HAP-1 (cell line): ENCODE measurements at regions not wholly inside any gene's neighbourhood (a gene's known extent, or its start where the extent isn't known, plus 50 kb on each side); places are given as distances from the start of the nearest gene placed in this dataset.

Experiments
- DNase-seq, 2 experiments: peaks; one replicate each; pipeline ENCODE4 v3.0.0-alpha.2; 2016 to 2020; ENCODE audit warnings: low spot score in 2 of 2
- H3K27me3 ChIP-seq: fragments of 250-450 bp; sonication (Bioruptor Pico); 2 replicates; pipeline ENCODE4 v1.5.1; 2020; ENCODE audit warnings: low read depth, mild to moderate bottlenecking, moderate library complexity
- H3K36me3 ChIP-seq: fragments of 250-450 bp; sonication (Bioruptor Pico); replicated peaks from 2 replicates; pipeline ENCODE4 v1.5.1; 2020; ENCODE audit warnings: mild to moderate bottlenecking
- H3K4me1 ChIP-seq: fragments of 250-450 bp; sonication (Bioruptor Pico); 2 replicates; pipeline ENCODE4 v1.5.1; 2020; ENCODE audit warnings: mild to moderate bottlenecking
- H3K4me3 ChIP-seq: fragments of 250-450 bp; sonication (Bioruptor Pico); 2 replicates; pipeline ENCODE4 v1.5.1; 2020; ENCODE audit warnings: mild to moderate bottlenecking, moderate library complexity
- H3K9me3 ChIP-seq: fragments of 250-450 bp; sonication (Bioruptor Pico); 2 replicates; pipeline ENCODE4 v1.5.1; 2020; ENCODE audit warnings: mild to moderate bottlenecking, moderate library complexity
- in situ Hi-C: fragments of 300-500 bp; cut with MboI; formaldehyde crosslinking; loops from 3 replicates; pipeline ENCODE4 v1.14.3; 2020; ENCODE audit warnings: low sequenced_read_pairs, inconsistent platforms, mixed read lengths

DNA sequence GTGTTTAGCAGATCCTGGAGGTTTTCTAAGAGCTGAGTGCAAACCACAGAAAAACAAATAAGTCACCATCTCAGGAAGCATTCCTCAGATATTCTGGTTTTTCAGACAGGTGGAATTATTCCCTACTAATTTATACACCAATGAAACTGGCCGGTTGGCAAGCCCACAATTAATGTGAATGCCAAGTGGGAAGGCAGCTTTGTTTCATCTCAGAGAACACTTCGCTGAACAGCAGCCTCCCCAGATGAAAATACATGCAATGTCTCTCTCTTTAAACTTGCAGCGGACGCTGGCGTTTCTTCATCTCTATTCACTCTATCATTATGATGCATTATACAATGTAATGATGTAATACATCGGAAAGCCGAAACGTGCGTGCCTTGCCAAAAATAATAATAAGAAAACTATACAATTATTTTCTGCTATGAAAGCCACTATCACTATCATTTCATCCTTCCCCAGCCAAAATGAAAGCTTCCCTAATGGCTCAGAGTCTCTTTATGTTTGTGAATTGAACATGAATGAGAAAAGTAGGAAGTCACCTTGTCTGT is 649.4 kb downstream of the BCL11A start:
- Histone ChIP-seq H3K9me3 (no peaks in the 10 kb centered on the region), H3K4me1 (no peaks in the 10 kb centered on the region), H3K4me3 (no peak overlapping the region), H3K36me3 (no peaks in the 10 kb centered on the region), H3K27me3 (0 out of 2 replicates have a peak, but pooled peaks cover 2% of the 10 kb centered on the region)
- in situ Hi-C loops: no loop called here
- DNase-seq: no peak

DNA sequence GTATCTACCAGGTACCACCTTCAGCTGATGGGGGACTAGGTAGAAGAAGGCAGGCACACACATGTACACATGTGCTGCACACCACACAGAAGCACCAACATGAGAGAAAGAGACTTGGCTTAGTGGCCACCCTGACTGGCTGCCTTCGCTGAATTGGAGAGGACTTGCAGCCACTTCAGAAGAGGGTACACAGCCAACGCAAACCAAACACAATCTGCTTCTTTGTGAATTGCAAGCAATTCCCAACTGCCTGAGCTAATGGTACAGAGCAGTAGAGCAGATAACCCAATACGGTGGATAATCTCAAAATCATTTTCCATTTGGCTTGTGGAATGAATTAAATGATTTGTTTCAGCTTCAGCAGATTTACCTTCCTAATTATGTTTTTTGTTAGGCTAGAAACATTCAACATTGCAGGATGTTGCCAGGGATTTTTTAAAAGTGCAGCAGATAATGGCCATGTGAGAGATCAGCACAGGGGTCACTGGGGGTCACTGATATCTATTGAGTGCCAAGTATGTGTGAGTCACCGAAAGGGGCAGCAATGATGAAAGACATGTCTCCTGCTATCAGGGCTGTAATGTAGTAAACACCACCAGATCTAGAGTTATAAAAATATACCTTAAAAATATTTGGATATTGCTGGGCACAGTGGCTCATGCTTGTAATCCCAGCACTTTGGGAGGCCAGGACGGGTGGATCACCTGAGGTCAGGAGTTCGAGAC is 652.6 kb downstream of the BCL11A start:
- no peaks in the 10 kb centered on the region for H3K4me1 ChIP-seq
- no peaks in the 10 kb centered on the region for H3K36me3 ChIP-seq
- H3K9me3 ChIP-seq: no peaks in the 10 kb centered on the region
- H3K27me3 ChIP-seq: 0 out of 2 replicates have a peak, but pooled peaks cover 2% of the 10 kb centered on the region
- in situ Hi-C loops: no loop called here
- no peak for DNase-seq
- H3K4me3 ChIP-seq: no peak overlapping the region

DNA sequence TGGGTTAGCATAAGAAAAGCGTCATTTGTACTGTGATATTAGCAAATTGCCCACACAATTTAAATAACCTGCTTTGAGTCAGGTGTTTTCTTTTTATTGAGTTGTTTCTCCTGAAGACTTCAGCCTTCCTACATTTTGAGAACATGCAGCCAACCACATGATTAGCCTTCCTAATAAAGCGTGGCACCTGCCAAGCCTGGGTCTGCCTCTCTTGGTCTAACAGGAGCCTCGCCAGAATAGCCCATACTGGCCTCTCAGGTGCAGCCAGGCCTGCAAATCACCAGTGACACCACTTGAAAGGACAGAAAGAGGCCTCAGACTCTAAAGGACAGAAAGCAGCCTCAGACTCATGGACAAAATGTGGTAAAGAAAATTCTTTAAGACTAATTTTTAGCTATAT is 653.8 kb downstream of the BCL11A start:
- Histone ChIP-seq H3K4me3 (no peak overlapping the region), H3K27me3 (0 out of 2 replicates have a peak, but pooled peaks cover 2% of the 10 kb centered on the region), H3K4me1 (no peaks in the 10 kb centered on the region), H3K9me3 (no peaks in the 10 kb centered on the region), H3K36me3 (no peaks in the 10 kb centered on the region)
- in situ Hi-C loops: no loop called here
- no peak for DNase-seq

DNA sequence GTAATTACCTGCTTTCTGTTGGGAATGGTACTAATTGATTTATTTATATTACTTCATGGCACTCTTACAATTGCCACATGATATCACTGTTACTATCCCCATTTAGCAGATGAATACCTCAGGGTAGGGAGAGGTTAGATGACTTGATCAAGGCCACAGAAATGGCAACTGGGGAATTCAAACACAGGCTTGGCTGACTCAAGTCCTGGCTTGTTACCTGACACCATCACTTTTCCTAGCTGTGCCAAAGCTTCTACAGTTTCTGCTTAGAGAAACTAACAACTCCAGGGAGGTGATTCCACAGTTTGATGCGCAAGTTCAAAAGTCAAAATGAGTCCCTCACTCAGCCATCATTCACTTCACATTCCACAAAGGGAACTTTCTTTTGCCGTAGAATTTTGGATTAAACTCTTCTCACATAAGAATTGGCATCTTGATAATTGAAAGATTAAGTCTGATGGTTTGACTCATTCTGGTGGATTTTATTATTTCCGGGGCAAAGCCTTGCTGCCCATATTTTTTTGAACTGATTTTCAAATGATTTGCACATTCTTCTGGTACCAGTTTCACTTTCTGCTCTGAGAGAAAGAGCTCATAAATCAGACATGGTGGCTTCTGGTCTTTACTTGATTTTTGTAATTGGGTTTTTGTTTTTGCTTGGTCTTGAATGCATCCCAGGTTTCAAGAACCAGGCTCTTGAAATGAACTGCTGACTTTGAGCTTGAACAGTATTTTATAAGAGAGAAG is 656.8 kb downstream of the BCL11A start:
- in situ Hi-C loops: no loop called here
- no peaks in the 10 kb centered on the region for H3K9me3 ChIP-seq
- no peaks in the 10 kb centered on the region for H3K4me1 ChIP-seq
- H3K27me3 ChIP-seq: no peaks in the 10 kb centered on the region
- H3K36me3 ChIP-seq: no peaks in the 10 kb centered on the region
- no peak overlapping the region for H3K4me3 ChIP-seq
- DNase-seq: no peak

DNA sequence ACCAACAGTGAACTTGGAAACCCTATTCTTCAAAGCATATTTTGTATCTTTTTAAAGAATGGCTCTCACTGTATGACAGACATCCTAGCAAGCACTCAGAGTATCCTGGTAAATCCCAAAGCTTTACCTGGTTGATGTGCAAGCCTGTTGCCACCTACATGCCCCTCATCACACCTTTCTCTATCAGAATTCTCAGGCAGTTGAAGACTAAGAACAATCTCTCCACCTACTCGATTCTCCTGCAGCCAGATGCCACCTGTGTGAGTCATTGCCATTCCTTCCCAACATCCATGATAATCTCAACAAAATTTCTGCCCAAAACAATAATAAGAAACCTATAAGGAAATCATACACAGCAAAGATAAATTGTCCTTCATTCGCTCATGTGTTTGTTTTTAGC is 659.8 kb downstream of the BCL11A start:
- DNase-seq: no peak
- H3K4me1 ChIP-seq: no peaks in the 10 kb centered on the region
- no peaks in the 10 kb centered on the region for H3K27me3 ChIP-seq
- in situ Hi-C loops: no loop called here
- H3K36me3 ChIP-seq: no peaks in the 10 kb centered on the region
- H3K9me3 ChIP-seq: no peaks in the 10 kb centered on the region
- H3K4me3 ChIP-seq: no peak overlapping the region

DNA sequence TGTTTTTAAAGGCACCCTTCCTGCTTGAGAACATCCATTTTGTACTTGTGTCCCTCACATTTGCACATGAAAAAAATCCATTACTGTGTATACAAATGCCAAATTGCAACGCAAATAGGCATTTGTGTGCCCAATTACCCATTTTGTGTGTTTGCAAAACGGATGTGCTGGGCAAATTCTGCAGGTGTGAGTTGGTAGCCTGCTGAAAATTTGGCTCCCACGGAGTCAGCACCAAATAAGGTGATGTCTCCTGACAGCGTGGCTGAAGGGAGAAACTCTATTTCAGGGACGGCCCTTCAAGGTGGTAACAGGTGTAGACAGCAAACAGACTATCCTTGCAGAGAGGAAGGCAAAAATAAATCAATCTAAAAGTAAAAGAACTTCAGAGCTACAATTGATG is 661.1 kb downstream of the BCL11A start:
- Histone ChIP-seq H3K36me3 (no peaks in the 10 kb centered on the region), H3K4me3 (no peak overlapping the region), H3K27me3 (no peaks in the 10 kb centered on the region), H3K4me1 (no peaks in the 10 kb centered on the region), H3K9me3 (no peaks in the 10 kb centered on the region)
- no peak for DNase-seq
- in situ Hi-C loops: no loop called here

DNA sequence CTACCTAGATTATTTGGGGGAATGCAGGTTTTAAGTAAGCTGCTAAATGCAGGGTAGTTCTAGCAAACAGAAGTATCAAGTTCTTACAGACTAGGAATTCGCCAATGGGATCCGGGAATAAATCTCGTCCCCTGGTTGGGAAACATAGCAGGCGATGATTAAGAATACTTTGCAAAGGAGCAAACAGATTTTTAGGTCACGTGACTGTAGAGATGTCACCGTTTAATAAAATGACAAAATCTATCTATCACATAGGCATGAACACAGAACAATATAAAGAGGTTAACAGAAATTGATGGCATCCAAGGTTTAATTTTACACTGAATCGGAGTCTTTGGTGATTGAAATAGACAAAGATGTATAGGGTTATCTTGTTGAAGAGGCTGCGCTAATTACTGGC is 664.1 kb downstream of the BCL11A start:
- no peaks in the 10 kb centered on the region for H3K36me3 ChIP-seq
- no peaks in the 10 kb centered on the region for H3K27me3 ChIP-seq
- DNase-seq: no peak
- H3K4me3 ChIP-seq: no peak overlapping the region
- in situ Hi-C loops: no loop called here
- H3K4me1 ChIP-seq: no peaks in the 10 kb centered on the region
- H3K9me3 ChIP-seq: no peaks in the 10 kb centered on the region

DNA sequence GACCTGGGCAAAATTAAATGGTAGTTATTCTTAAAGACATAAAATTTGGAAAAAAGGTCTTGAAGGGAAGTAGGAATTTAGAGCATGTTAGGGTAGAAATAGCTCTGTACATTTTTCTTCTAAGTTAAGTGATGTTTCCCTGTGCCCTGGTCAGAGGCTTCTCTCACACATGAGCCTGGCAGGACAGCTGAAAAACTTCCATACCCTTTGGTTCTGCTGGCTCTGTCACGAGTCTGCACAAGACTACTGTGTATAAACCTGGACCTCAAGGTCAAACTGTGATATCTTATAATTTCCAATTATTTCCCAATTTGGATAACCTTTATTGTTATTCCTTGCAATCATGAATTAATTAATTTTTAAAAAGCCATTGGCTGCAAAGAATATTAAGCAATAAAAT is 664.7 kb downstream of the BCL11A start:
- H3K36me3 ChIP-seq: no peaks in the 10 kb centered on the region
- H3K27me3 ChIP-seq: no peaks in the 10 kb centered on the region
- no peaks in the 10 kb centered on the region for H3K9me3 ChIP-seq
- H3K4me1 ChIP-seq: no peaks in the 10 kb centered on the region
- in situ Hi-C loops: no loop called here
- no peak for DNase-seq
- H3K4me3 ChIP-seq: no peak overlapping the region

DNA sequence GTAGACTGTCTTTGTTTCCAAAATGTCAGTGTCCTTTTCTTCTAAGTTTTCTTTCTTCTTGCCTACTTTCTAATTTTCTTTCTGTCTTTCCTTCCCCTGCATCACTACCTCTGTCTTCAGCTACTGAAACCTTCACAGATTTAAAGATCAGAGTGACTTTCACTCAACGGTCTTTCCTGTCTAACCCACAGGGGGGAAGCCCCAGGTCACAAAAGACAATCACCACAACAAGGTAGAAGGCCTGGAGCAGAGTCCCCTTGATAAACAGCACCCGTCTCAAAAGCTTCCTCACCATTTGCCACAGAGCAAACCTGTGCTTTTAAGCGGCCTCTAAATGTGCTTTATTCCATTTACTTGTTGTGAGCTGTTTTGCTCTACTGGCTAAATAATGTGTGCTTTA is 665.4 kb downstream of the BCL11A start:
- H3K4me1 ChIP-seq: no peaks in the 10 kb centered on the region
- no peaks in the 10 kb centered on the region for H3K27me3 ChIP-seq
- no peak for DNase-seq
- H3K36me3 ChIP-seq: no peaks in the 10 kb centered on the region
- no peak overlapping the region for H3K4me3 ChIP-seq
- in situ Hi-C loops: no loop called here
- H3K9me3 ChIP-seq: no peaks in the 10 kb centered on the region

DNA sequence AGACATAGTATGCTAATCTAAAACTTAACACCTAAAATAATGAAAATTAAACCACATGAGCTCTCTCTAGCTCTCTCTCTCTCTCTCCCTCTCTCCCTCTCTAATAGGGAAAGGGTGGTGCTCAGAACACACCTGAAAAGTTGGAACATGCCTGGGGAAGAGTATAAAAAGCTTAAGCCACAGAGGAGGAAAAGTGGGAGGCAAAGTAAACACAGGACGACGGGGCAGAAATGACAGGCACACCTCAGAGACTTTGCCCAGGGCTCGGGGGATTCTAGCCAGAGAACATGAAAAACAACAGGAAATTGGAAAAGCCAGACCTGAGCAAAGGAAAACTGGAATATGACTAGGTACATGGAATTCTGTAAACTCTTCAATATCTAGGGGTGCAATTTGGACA is 666.1 kb downstream of the BCL11A start:
- Histone ChIP-seq H3K9me3 (no peaks in the 10 kb centered on the region), H3K27me3 (no peaks in the 10 kb centered on the region), H3K4me3 (no peak overlapping the region), H3K36me3 (no peaks in the 10 kb centered on the region), H3K4me1 (no peaks in the 10 kb centered on the region)
- in situ Hi-C loops: no loop called here
- DNase-seq: no peak

DNA sequence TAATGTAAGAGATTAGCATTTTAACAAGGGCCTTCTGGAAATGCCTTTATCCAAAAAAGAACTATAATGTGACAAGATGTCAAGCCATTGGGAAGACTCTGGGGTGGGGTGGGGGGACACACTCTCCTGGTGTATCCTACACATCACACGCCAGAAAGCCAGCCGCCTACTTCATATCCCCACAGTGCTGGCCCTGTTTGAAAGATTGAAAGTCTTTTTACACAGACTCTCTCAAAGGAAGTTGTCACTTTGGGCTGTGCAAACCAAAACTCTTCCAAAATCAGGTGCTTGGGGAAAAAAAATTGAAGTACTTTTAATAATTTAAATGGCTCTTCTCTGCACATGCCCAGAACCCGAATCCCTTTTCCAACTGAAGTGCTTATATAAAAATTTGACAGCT is 666.7 kb downstream of the BCL11A start:
- no peak for DNase-seq
- in situ Hi-C loops: no loop called here
- Histone ChIP-seq H3K36me3 (no peaks in the 10 kb centered on the region), H3K27me3 (no peaks in the 10 kb centered on the region), H3K9me3 (no peaks in the 10 kb centered on the region), H3K4me3 (no peak overlapping the region), H3K4me1 (no peaks in the 10 kb centered on the region)

DNA sequence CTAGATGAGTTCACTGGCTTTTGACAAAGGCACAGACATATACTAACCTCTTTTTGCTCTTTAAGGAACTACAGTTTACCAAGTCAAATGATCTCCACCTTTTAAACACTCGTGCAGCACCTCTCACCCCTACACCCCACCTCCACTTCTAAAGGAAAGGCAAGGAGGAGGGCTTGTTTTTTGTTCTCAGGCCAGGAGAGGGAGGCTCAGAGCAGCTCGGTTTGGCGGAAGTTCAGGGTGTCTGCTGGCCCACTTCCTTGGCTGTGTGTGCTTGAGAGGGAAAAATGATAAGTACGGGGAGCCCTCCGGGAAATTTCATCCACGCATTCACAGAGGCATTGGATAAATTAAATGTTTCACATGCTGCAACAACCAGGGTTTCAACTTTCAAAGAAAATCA is 667.9 kb downstream of the BCL11A start:
- Histone ChIP-seq H3K9me3 (no peaks in the 10 kb centered on the region), H3K36me3 (no peaks in the 10 kb centered on the region), H3K27me3 (no peaks in the 10 kb centered on the region), H3K4me1 (no peaks in the 10 kb centered on the region), H3K4me3 (no peak overlapping the region)
- in situ Hi-C loops: no loop called here
- no peak for DNase-seq

DNA sequence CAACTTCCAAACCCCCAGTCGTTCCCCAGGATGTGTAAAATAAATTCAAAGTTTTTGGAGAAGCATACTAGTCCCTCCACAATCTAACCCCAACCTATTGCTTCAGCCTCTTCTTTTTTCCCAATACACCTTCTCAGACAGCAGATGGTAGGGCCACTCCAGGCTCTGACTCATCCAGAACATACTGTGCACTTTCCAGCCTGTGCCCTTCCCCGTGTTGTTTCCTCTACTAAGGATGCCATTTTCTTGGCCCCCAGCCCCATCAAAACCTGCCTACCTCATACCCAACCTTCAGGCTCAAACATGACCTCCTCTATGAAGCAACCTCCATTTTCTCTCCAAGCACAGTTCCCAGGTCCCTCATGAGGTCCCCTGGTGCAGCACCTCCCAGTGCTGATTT is 669.3 kb downstream of the BCL11A start:
- no peaks in the 10 kb centered on the region for H3K9me3 ChIP-seq
- no peaks in the 10 kb centered on the region for H3K36me3 ChIP-seq
- no peaks in the 10 kb centered on the region for H3K4me1 ChIP-seq
- no peaks in the 10 kb centered on the region for H3K27me3 ChIP-seq
- H3K4me3 ChIP-seq: no peak overlapping the region
- in situ Hi-C loops: no loop called here
- no peak for DNase-seq

DNA sequence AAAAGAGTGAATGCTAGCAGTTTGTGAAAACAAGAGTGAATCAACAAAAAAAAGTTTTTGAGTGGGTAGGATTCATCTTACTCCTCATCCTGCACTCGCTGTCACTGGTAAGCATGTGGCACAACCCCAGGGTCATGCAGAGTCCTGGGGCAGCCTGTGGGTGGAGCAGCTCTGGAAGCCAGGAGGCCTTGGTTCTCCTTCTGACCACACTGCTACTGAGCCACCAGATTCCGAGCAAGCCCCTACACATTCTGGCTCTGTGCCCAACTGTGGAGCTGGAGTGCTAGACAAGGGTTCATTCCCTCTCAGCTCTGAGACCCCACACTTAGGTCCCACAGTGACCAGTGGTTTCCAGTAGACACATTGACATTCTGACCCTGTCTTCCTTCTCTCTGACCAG is 670.6 kb downstream of the BCL11A start:
- no peak for DNase-seq
- no peak overlapping the region for H3K4me3 ChIP-seq
- no peaks in the 10 kb centered on the region for H3K27me3 ChIP-seq

More for the DNA sequence above, 670.6 kb downstream of the BCL11A start:
- Histone ChIP-seq H3K4me1 (no peaks in the 10 kb centered on the region), H3K9me3 (no peaks in the 10 kb centered on the region), H3K36me3 (no peaks in the 10 kb centered on the region)
- in situ Hi-C loops: no loop called here
